ENCODE measurements at regions not wholly inside any gene's neighbourhood (a gene's known extent, or its start where the extent isn't known, plus 50 kb on each side); places are given as distances from the start of the nearest gene placed in this dataset.

DNA sequence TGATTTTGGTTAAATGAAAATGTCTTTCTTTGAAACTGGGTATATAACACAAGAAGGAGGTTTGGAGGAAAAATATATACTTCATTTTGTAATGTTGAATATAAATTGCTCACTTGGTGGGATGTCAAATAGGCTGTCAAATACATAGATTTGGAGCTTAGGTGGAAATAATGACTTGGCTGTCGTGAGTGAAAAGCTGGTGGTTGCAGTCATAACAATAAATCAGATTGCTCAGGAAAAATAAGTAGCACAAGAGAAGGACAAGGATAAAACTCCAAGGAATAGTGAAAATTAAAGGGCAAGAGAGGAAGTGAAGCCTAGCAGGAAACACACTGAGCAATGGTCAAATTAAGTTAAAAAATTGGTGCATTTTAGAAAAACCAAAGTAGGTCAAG lies 253.0 kb upstream of the ANKRD50 start (continued):
- TF ChIP-seq CCNT2 (IDR thresholded peaks at IDR 0.05; ENCODE audit: borderline replicate concordance, extremely low read depth, insufficient read length, low read depth, low read length) (no peak), HSF4 (CRISPR knock-in tag; IDR thresholded peaks at IDR 0.05; ENCODE audit: borderline replicate concordance) (no peak), ZBED1 (IDR thresholded peaks at IDR 0.05) (no peak), ZNF830 (CRISPR knock-in tag; IDR thresholded peaks at IDR 0.05) (no peak), NR2C1 (IDR thresholded peaks at IDR 0.05) (no peak), NR2C1 (tag; IDR thresholded peaks at IDR 0.05) (no peak)

DNA sequence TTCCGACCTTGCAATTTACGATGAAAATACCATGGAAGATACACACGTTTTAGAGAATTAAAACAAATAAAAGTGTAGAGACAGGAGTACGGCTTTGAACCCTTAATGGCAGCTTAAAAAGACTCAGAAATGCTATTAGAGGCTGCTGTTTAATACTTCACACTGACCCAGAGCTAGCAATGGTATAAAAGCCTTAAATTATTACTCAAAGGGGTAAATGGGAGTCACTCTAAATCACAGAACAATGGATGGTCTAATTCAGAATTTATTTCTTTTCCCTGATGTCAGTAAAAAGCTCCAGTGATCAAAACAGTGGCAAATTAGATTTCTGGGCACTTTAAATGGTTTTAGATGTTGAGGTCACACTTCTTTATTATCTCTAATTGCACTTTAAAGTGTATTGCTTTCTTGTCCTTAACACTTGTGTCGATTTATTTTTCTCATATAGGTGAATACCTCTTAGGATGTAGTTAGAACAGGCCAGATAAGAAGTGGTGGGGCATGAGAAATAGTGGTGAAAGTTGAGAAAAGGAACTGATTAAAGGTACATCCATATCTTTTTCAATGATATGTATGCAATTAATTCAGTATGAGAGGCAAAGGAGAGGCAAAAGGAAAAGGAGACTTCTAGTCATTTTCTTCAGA lies 252.4 kb upstream of the ANKRD50 start:
- no peak overlapping the region for H3K4me3 ChIP-seq
- CTCF ChIA-PET (ENCODE audit: low intra/inter-chr PET ratio): no interaction called here
- FAIRE-seq (no peak), ATAC-seq (no peak), DNase-seq (ENCODE audit: extremely low read depth in 1 of 4, low spot score in 3 of 4) (no peak)
- in situ Hi-C loops (cut with MboI) (no loop called here), intact Hi-C loops (cut with micrococcal nuclease) (no loop called here)
- no peak for TF ChIP-seq FUS (optimal IDR thresholded peaks at IDR 0.05; ENCODE audit: low read depth, low read length)
- TF ChIP-seq, protein P1, sequence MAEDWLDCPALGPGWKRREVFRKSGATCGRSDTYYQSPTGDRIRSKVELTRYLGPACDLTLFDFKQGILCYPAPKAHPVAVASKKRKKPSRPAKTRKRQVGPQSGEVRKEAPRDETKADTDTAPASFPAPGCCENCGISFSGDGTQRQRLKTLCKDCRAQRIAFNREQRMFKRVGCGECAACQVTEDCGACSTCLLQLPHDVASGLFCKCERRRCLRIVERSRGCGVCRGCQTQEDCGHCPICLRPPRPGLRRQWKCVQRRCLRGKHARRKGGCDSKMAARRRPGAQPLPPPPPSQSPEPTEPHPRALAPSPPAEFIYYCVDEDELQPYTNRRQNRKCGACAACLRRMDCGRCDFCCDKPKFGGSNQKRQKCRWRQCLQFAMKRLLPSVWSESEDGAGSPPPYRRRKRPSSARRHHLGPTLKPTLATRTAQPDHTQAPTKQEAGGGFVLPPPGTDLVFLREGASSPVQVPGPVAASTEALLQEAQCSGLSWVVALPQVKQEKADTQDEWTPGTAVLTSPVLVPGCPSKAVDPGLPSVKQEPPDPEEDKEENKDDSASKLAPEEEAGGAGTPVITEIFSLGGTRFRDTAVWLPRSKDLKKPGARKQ (CRISPR knock-in tag; IDR thresholded peaks at IDR 0.05): no peak
- TF ChIP-seq, protein P2, sequence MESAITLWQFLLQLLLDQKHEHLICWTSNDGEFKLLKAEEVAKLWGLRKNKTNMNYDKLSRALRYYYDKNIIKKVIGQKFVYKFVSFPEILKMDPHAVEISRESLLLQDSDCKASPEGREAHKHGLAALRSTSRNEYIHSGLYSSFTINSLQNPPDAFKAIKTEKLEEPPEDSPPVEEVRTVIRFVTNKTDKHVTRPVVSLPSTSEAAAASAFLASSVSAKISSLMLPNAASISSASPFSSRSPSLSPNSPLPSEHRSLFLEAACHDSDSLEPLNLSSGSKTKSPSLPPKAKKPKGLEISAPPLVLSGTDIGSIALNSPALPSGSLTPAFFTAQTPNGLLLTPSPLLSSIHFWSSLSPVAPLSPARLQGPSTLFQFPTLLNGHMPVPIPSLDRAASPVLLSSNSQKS (CRISPR knock-in tag; IDR thresholded peaks at IDR 0.05): no peak
- no peak for TF ChIP-seq TSC22D4 (tag; IDR thresholded peaks at IDR 0.05)
- no peak for TF ChIP-seq OTX1 (CRISPR knock-in tag; IDR thresholded peaks at IDR 0.05)
- TF ChIP-seq ZNF445 (CRISPR knock-in tag; IDR thresholded peaks at IDR 0.05; ENCODE audit: low read depth): no peak
- TF ChIP-seq, protein P3, sequence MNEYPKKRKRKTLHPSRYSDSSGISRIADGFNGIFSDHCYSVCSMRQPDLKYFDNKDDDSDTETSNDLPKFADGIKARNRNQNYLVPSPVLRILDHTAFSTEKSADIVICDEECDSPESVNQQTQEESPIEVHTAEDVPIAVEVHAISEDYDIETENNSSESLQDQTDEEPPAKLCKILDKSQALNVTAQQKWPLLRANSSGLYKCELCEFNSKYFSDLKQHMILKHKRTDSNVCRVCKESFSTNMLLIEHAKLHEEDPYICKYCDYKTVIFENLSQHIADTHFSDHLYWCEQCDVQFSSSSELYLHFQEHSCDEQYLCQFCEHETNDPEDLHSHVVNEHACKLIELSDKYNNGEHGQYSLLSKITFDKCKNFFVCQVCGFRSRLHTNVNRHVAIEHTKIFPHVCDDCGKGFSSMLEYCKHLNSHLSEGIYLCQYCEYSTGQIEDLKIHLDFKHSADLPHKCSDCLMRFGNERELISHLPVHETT (CRISPR knock-in tag; conservative IDR thresholded peaks at IDR 0.05 in 1 of 2, IDR thresholded peaks at IDR 0.05 in 1 of 2): no peak
- TF ChIP-seq NFATC3 (IDR thresholded peaks at IDR 0.05): no peak
- no peak for TF ChIP-seq FOXA3 (CRISPR knock-in tag; conservative IDR thresholded peaks at IDR 0.05 in 1 of 2, IDR thresholded peaks at IDR 0.05 in 1 of 2)
- TF ChIP-seq ZNF696 (CRISPR knock-in tag; conservative IDR thresholded peaks at IDR 0.05): no peak
- TF ChIP-seq ZNF217 (CRISPR knock-in tag; IDR thresholded peaks at IDR 0.05): no peak
- no peak for TF ChIP-seq MCM5 (IDR thresholded peaks at IDR 0.05; ENCODE audit: low read depth)
- TF ChIP-seq DMBX1 (CRISPR knock-in tag; IDR thresholded peaks at IDR 0.05; ENCODE audit: borderline replicate concordance): no peak
- 0% methylated on average over 5 of the region's 5 CpGs for WGBS (ENCODE audit: insufficient coverage, low coverage, missing lambda C conversion rate)
- no peaks in the 10 kb centered on the region for H3K9me1 ChIP-seq (ENCODE audit: control insufficient read depth, insufficient read depth, low read length)
- no peak overlapping the region for H2AFZ ChIP-seq (ENCODE audit: low read depth, low read length)
- H3K9me3 ChIP-seq (replicated peaks; ENCODE audit: control insufficient read depth, insufficient read depth, low read depth, low read length): 0 out of 2 replicates have a peak, but pooled peaks cover 2% of the 10 kb centered on the region
- H3K79me2 ChIP-seq (ENCODE audit: control insufficient read depth, insufficient read depth, low read length): no peaks in the 10 kb centered on the region
- no peak overlapping the region for H3K4me2 ChIP-seq (ENCODE audit: insufficient read depth, low read length)
- H3K27ac ChIP-seq (ENCODE audit: extremely low read depth, low read depth, low read length): no peak overlapping the region
- POLR2A ChIA-PET: no interaction called here
- no peak overlapping the region for H3K9ac ChIP-seq (ENCODE audit: insufficient read depth in 1 of 2, low read depth in 2 of 2, low read length in 2 of 2)
- no peaks in the 10 kb centered on the region for H3K36me3 ChIP-seq (ENCODE audit: control insufficient read depth, insufficient read depth, low read length)
- BruUV-seq (replicated peaks): no TSS peak
- no peaks in the 10 kb centered on the region for H4K20me1 ChIP-seq (replicated peaks; ENCODE audit: control insufficient read depth, insufficient read depth, low read length)
- no peaks in the 10 kb centered on the region for H3K27me3 ChIP-seq (ENCODE audit: control insufficient read depth in 2 of 2, insufficient read depth in 2 of 2, low read length in 2 of 2)
- no peaks in the 10 kb centered on the region for H3K4me1 ChIP-seq (replicated peaks in 1 of 2; ENCODE audit: control insufficient read depth in 2 of 2, insufficient read depth in 2 of 2, low read length in 2 of 2)
